GM21717 (cell line): ENCODE measurements at regions not wholly inside any gene's neighbourhood (a gene's known extent, or its start where the extent isn't known, plus 50 kb on each side); places are given as distances from the start of the nearest gene placed in this dataset.
"Not testable (repeated sequence)": the region's sequence is repeated elsewhere in the genome, so short reads cannot be mapped to it uniquely, and the experiment has no call there.

ENCODE experiments used
- ATAC-seq: cut with Tn5 transposase; IDR thresholded peaks from one replicate; pipeline ENCODE4 v1.9.1; 2021; ENCODE audit warnings: mild to moderate bottlenecking, moderate library complexity; ENCODE audit not compliant: unreplicated experiment

- no peak for ATAC-seq
Observed at GRCh38 chr1:101522486-101522885, 285.7 kb downstream of the S1PR1 start.

DNA sequence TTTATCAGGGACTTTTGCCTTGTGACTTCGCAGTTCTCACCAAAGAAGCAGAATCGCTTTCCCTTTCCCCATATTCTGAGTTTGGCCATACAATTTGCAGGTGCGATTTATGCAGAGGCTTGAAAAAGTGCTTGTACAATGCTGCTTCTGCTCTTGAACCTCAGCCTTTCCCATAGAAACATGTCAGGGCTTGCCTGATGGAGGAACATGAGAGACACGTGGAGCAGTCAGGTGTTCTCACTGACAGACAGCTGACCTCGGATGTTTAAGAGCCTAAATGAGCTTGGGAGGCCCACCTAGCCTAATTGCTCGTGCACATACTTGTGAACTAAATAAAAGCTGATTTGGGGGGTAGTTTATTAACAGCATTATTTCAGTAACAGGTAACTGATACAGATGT lies 290.0 kb downstream of the S1PR1 start:
- ATAC-seq, result no peak

DNA sequence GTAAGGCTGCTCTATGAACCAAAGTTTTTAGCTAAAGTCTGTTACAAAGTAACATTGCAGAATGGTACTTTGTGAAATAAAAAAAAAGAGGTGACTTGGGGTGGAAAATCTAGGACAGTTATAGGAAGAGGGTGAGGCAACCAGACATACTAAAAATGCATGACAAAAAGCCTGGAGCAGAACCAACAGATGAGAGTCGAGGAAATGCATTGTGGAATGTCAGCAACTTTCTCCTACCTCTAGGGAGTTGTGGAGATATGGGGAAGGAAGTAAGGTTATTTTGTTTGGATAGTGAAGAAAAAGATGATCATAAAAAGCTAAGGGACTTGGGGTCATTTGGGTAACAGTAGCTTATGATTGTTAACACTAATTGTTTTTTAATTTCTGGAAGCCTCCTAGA lies 295.6 kb downstream of the S1PR1 start:
- no peak for ATAC-seq

DNA sequence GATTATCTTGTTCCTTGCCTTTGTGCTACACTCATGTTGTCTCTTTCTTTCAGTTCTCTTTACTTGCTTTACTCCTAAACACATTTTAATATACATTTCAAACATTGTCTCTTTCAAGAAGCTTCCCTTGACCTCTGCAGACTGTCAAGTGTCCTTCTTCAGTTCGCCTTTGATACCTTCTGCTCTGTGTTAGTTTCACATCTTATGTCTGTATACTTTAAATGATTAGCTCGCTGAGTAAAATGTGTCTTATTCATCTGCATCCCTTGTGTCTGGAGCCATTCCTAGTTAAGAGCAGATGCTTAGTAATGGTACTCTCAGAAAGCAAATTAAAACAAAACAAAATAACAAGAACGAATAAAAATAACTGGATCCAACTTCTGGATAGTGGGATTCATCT lies 303.3 kb downstream of the S1PR1 start:
- no peak for ATAC-seq

DNA sequence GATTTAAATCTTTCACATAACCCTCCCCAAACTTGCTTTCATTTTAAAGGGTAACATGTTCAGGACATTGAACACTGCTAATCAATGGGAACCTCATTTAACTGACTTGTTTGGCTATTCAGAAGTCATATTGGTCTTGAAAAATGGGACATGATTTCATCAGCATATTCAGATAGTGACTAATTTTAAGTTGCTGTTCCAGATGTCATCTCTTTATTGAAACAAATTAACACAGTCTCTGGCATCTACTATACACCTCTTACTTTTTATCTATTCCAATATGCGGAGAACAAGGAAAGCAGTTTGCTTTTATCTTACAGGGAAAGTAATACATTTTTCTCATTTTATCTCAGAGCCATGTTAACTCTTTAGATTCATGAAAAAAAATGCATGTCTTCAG lies 310.1 kb downstream of the S1PR1 start:
- ATAC-seq, result no peak

- no peak for ATAC-seq
Observed at GRCh38 chr1:101547357-101547756, 310.5 kb downstream of the S1PR1 start.

- no peak for ATAC-seq
Observed at GRCh38 chr1:101548376-101548775, 311.6 kb downstream of the S1PR1 start.

DNA sequence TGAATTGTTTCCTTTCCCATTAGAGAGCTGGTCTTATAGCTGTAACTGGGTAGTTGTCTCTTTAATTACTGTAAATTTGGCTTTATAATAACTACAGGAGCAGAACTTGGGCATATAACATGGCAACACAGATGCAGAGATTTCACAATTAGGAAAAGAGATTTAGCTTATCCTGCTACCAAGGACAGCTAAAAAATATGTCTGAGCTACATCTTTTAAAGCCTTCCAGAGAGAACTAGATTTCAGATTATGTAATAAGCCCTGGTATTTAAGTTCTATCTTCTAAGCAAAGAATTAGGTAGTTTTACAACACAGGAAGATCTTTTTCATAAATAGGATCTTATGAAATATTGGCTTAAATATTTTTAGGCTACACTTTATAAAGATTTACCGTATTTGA lies 313.8 kb downstream of the S1PR1 start:
- ATAC-seq, result no peak

GRCh38 chr1:101566883-101567538 lies 330.2 kb downstream of the S1PR1 start:
- ATAC-seq, result no peak

GRCh38 chr1:101567582-101568189 lies 330.9 kb downstream of the S1PR1 start:
- ATAC-seq, result peak; percentile 91

GRCh38 chr1:101587741-101588140 lies 350.9 kb downstream of the S1PR1 start:
- no peak for ATAC-seq

- no peak for ATAC-seq
Observed at GRCh38 chr1:101588677-101589076, 351.9 kb downstream of the S1PR1 start.

- ATAC-seq, result no peak
Observed at GRCh38 chr1:101592845-101593244, 356.0 kb downstream of the S1PR1 start.

- no peak for ATAC-seq
Observed at GRCh38 chr1:101595881-101596374, 359.1 kb downstream of the S1PR1 start.

GRCh38 chr1:101600615-101601014 lies 363.8 kb downstream of the S1PR1 start:
- not testable (repeated sequence) for ATAC-seq

GRCh38 chr1:101603726-101604125 lies 366.9 kb downstream of the S1PR1 start:
- ATAC-seq, result no peak

DNA sequence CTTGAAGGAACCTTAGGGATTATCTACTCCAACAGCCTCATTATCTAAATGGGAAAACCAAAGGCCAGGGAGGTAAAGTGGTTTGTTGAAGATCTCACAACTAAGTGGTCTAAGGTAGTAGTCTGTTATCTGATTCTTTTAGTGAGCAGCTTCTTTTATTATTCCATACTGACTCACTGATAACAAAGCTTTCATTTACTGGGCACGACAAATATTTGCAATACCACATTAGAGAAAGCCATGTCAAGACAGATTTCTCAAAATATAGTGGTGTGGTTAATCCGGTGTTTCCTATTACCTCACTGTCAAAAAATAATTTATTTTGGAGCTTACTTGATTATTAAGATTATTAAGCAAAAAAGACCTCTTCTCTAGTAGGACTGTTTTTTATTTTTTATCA lies 369.1 kb downstream of the S1PR1 start:
- ATAC-seq, result no peak

DNA sequence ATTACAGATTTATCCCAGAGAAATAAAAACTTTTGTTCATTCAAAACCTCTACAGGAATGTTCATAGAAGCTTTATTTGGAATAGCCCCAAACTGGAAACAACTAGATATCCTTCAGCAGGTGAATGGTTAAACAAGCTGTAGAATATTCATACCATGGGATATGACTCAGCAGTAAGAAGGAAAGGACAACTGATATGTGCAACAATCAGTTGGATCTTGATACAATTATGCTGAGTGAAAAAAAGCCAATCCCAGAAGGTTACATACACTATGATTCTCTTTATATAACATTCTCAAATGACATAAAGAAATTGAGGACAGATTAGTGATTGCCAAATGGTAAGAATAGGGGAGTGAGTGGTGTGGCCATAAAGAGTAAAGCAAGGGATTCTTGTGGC lies 376.7 kb downstream of the S1PR1 start:
- no peak for ATAC-seq

DNA sequence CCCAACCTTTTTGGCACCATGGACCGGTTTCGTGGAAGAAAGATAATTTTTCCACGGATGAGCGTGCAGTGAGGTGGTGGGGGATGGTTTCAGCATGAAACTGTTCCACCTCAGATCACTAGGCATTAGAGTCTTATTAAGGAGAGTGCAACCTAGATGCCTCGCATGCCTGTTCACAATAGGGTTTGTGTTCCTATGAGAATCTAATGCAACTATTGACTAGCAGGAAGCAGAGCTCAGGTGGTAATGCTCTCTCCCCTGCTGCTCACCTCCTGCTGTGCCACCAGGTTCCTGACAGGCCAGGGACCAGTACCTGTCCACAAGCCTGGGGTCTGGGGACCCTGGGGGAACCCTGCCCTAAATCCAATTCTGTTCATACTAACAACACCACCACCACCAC lies 377.8 kb downstream of the OLFM3 start:
- no peak for ATAC-seq

DNA sequence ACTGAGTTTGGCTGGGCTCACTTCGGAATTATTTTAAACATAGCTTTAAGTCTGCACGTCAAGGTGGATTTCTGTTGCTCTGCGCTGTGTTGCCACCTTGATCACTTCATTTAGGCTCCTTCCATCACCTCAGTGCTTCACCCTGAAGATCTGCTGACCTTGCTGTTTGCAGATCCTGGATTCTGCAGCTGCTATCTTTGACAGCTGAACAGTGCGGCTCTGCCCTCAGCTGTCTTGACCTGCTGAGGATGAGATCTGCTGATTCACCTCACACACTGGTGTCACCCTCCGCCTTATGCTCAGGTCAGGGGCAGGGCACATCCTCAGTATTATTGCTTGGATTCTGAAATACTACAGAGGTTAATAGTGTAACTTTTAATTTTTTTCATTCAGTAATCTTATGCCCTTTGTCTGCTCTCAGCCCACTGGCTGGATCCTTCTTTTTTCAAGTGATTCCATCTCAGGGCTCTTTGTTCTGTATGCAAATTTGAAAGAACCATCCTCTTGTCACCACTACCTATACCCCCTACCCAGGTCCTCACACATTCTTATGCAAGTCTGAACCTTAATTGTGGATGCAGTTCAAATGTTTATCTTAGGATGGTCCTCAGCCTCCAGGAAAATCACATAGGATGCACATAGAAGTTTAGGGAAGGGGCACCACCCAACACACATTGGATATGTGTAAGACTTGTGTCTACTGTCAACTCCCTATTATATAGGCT lies 364.0 kb downstream of the OLFM3 start:
- no peak for ATAC-seq

- ATAC-seq, result no peak
Observed at GRCh38 chr1:101645810-101646209, 350.9 kb downstream of the OLFM3 start.

- ATAC-seq, result no peak
Observed at GRCh38 chr1:101652484-101652883, 344.2 kb downstream of the OLFM3 start.
